ENCODE measurements at regions not wholly inside any gene's neighbourhood (a gene's known extent, or its start where the extent isn't known, plus 50 kb on each side); places are given as distances from the start of the nearest gene placed in this dataset.

- TF ChIP-seq CTCF (IDR thresholded peaks at IDR 0.05) (no peak), POLR2A (IDR thresholded peaks at IDR 0.05) (no peak)
Measured at GRCh38 chr11:70805971-70806370, 407.6 kb downstream of the CTTN start.
